Fibroblast of villous mesenchyme (primary cell): ENCODE measurements at regions not wholly inside any gene's neighbourhood (a gene's known extent, or its start where the extent isn't known, plus 50 kb on each side); places are given as distances from the start of the nearest gene placed in this dataset.

Experiments used
- DNase-seq: peaks from one replicate; pipeline ENCODE4 v3.0.0-alpha.2; 2010; ENCODE audit warnings: low read depth
- H3K4me3 ChIP-seq: 2 replicates; pipeline ENCODE4 v1.5.1; 2011; ENCODE audit warnings: low read depth, mild to moderate bottlenecking, low read length
- TF ChIP-seq, protein P1 (sequence below): IDR thresholded peaks from 2 replicates; pipeline ENCODE4 v1.5.1; 2012; ENCODE audit warnings: low read depth, mild to moderate bottlenecking, low read length; ENCODE audit not compliant: insufficient read depth

- TF ChIP-seq, protein P1, sequence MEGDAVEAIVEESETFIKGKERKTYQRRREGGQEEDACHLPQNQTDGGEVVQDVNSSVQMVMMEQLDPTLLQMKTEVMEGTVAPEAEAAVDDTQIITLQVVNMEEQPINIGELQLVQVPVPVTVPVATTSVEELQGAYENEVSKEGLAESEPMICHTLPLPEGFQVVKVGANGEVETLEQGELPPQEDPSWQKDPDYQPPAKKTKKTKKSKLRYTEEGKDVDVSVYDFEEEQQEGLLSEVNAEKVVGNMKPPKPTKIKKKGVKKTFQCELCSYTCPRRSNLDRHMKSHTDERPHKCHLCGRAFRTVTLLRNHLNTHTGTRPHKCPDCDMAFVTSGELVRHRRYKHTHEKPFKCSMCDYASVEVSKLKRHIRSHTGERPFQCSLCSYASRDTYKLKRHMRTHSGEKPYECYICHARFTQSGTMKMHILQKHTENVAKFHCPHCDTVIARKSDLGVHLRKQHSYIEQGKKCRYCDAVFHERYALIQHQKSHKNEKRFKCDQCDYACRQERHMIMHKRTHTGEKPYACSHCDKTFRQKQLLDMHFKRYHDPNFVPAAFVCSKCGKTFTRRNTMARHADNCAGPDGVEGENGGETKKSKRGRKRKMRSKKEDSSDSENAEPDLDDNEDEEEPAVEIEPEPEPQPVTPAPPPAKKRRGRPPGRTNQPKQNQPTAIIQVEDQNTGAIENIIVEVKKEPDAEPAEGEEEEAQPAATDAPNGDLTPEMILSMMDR: no peak
- DNase-seq: no peak
- no peak overlapping the region for H3K4me3 ChIP-seq
Measured at GRCh38 chr4:116073051-116073450, 959.6 kb upstream of the NDST4 start.

DNA sequence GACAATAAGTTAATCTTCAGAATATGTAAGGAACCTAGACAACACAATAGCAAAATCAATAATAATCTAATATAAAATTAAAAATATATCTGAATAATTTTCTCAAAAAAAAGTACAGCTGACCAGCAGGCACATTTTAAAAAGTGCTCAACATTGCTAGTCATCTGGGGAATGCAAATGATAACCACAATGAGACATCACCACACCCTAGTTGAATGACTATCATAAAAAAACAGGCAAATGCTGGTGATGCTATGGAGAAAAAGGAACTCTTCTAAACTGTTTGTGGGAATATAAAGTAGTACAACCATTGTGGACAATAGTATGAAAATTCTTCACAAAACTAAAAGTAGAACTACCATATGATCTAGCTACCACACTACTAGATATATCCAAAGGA is 956.9 kb upstream of the NDST4 start:
- no peak for DNase-seq
- no peak overlapping the region for H3K4me3 ChIP-seq
- TF ChIP-seq, protein P1: no peak

GRCh38 chr4:116066711-116067245 is 953.4 kb upstream of the NDST4 start:
- TF ChIP-seq, protein P1: no peak
- no peak for DNase-seq
- H3K4me3 ChIP-seq: no peak overlapping the region

DNA sequence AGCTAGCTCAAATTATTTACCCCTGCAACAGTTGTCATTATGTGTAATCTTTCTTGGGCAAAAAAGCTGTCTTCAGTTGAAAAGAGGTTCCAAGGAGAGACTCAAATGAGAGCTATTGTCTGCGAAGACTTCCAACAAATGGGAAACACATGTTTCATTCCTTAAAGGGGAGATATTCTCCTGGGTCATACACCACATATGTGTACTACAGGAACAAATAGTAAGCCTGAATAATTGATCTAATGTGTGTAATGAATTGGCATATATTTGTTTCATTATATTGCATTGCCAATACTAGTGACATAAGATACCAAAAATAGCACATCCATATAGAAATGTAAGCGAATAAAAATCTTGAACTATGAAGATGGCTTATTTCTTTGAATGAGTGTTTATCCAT is 950.9 kb upstream of the NDST4 start:
- DNase-seq: no peak

DNA sequence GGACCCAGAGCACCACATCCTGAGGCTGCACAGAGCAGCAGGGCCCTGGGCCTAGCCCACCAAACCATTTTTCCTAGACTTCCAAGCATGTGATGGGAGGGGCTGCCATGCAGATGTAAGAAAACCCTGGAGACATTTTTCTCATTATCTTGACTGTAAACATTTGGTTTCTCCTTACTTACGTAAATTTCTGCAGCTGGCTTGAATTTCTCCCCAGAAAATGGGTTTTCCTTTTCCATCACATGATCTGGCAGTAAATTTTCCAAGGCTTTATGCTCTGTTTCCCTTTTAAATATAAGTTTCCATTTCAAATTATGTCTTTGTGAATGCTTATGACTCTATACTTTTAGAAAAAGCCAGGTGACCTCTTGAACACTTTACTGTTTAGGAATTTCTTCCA is 945.9 kb upstream of the NDST4 start:
- TF ChIP-seq, protein P1: no peak
- no peak for DNase-seq
- H3K4me3 ChIP-seq: no peak overlapping the region

More for the DNA sequence above, 950.9 kb upstream of the NDST4 start:
- TF ChIP-seq, protein P1: no peak
- H3K4me3 ChIP-seq: no peak overlapping the region

GRCh38 chr4:116058129-116058528 is 944.7 kb upstream of the NDST4 start:
- DNase-seq: no peak
- H3K4me3 ChIP-seq: no peak overlapping the region
- TF ChIP-seq, protein P1: no peak
